Keratinocyte (primary cell): ENCODE measurements at regions not wholly inside any gene's neighbourhood (a gene's known extent, or its start where the extent isn't known, plus 50 kb on each side); places are given as distances from the start of the nearest gene placed in this dataset.

Experiments
- DNase-seq: peaks from one replicate; pipeline ENCODE4 v3.0.0-alpha.2; 2011; ENCODE audit warnings: low read depth, missing footprints, low spot score
- FAIRE-seq: peaks from 2 replicates; lab custom pipeline; 2011; peaks lifted over from hg19 to GRCh38; lab: Jason Lieb, UNC
- H2AFZ ChIP-seq: 2 replicates; pipeline ENCODE4 v1.6.0; 2012; ENCODE audit warnings: low read length, control low read depth, inconsistent platforms; ENCODE audit not compliant: control insufficient read depth
- H3K27ac ChIP-seq: 2 replicates; pipeline ENCODE4 v1.5.1; 2011; ENCODE audit warnings: low read length; ENCODE audit not compliant: control insufficient read depth, insufficient read depth
- H3K27me3 ChIP-seq: 3 replicates; pipeline ENCODE4 v1.6.0; 2011; ENCODE audit warnings: low read length; ENCODE audit not compliant: control insufficient read depth, insufficient read depth; ENCODE audit errors: extremely low read depth
- H3K36me3 ChIP-seq, 2 experiments: 2 replicates in 1 of 2; 3 replicates in 1 of 2; pipeline ENCODE4 v1.5.1; 2011; ENCODE audit warnings: low read length in 2 of 2, mild to moderate bottlenecking in 1 of 2; ENCODE audit not compliant: control insufficient read depth in 2 of 2, insufficient read depth in 2 of 2; ENCODE audit errors: extremely low read depth in 1 of 2
- H3K4me1 ChIP-seq: 3 replicates; pipeline ENCODE4 v1.5.1; 2011; ENCODE audit warnings: low read length; ENCODE audit not compliant: control insufficient read depth, insufficient read depth; ENCODE audit errors: extremely low read depth
- H3K4me2 ChIP-seq: 3 replicates; pipeline ENCODE4 v1.6.0; 2011; ENCODE audit warnings: low read depth, low read length; ENCODE audit not compliant: control insufficient read depth, insufficient read depth; ENCODE audit errors: extremely low read depth
- H3K4me3 ChIP-seq, 3 experiments: fragments of 200-600 bp in 1 of 3; sonication (generic) in 1 of 3; 2 replicates in 2 of 3; 3 replicates in 1 of 3; pipeline ENCODE4 v1.5.1; 2011 to 2016; ENCODE audit warnings: low read length in 3 of 3, mild to moderate bottlenecking in 3 of 3, control low read depth in 2 of 3, inconsistent platforms in 1 of 3, low read depth in 1 of 3, mixed read lengths in 1 of 3, mixed run types in 1 of 3, moderate library complexity in 1 of 3; ENCODE audit not compliant: control insufficient read depth in 2 of 3, insufficient read depth in 2 of 3; ENCODE audit errors: extremely low read depth in 1 of 3
- H3K79me2 ChIP-seq: 2 replicates; pipeline ENCODE4 v1.6.0; 2012; ENCODE audit warnings: low read length; ENCODE audit not compliant: control insufficient read depth, insufficient read depth
- H3K9ac ChIP-seq: 3 replicates; pipeline ENCODE4 v1.6.0; 2011; ENCODE audit warnings: low read length; ENCODE audit not compliant: control insufficient read depth, insufficient read depth; ENCODE audit errors: extremely low read depth
- H3K9me1 ChIP-seq: 3 replicates; pipeline ENCODE4 v1.6.0; 2011; ENCODE audit warnings: low read length; ENCODE audit not compliant: control insufficient read depth, insufficient read depth; ENCODE audit errors: extremely low read depth
- H3K9me3 ChIP-seq: 2 replicates; pipeline ENCODE4 v1.5.1; 2012; ENCODE audit warnings: low read depth, low read length; ENCODE audit not compliant: control insufficient read depth
- H4K20me1 ChIP-seq: 3 replicates; pipeline ENCODE4 v1.6.0; 2011; ENCODE audit warnings: low read length; ENCODE audit not compliant: control insufficient read depth, insufficient read depth; ENCODE audit errors: extremely low read depth
- CTCF ChIP-seq, 3 experiments: IDR thresholded peaks in 1 of 3; conservative IDR thresholded peaks in 1 of 3; optimal IDR thresholded peaks in 1 of 3; 2 replicates in 2 of 3; 3 replicates in 1 of 3; pipeline versions ENCODE3 to v1.5.1; 2011; ENCODE audit warnings: low read length in 3 of 3, mild to moderate bottlenecking in 3 of 3, moderate library complexity in 2 of 3, control low read depth in 1 of 3, inconsistent platforms in 1 of 3; ENCODE audit not compliant: insufficient read depth in 2 of 3; ENCODE audit errors: extremely low read depth in 1 of 3
- EZH2 ChIP-seq: IDR thresholded peaks from one replicate; pipeline ENCODE4 v1.6.1; 2012; ENCODE audit warnings: inconsistent platforms, mild to moderate bottlenecking, low read length, moderate library complexity
- dilution Hi-C: fragments of 300-500 bp; cut with MboI; formaldehyde crosslinking; loops from one replicate; pipeline ENCODE4 v1.7.0; 2020; ENCODE audit warnings: low sequenced_read_pairs; ENCODE audit not compliant: extremely low pct_ligation_motif_present

GRCh38 chr16:80062361-80063030 is 462.0 kb upstream of the MAF start:
- no peak for TF ChIP-seq EZH2
- TF ChIP-seq CTCF (optimal IDR thresholded peaks at IDR 0.05 in 1 of 3, IDR thresholded peaks at IDR 0.05 in 1 of 3, conservative IDR thresholded peaks at IDR 0.05 in 1 of 3; ENCODE audit: extremely low read depth in 1 of 3, insufficient read depth in 2 of 3, low read length in 3 of 3) = no peak
- Histone ChIP-seq H3K36me3 (no peaks in the 10 kb centered on the region), H3K27me3 (peaks cover 4% of the 10 kb centered on the region), H2AFZ (no peak overlapping the region), H3K27ac (no peak overlapping the region), H3K4me3 (no peak overlapping the region), H4K20me1 (no peaks in the 10 kb centered on the region), H3K79me2 (no peaks in the 10 kb centered on the region), H3K4me2 (no peak overlapping the region), H3K9ac (no peak overlapping the region), H3K4me1 (peaks cover 13% of the 10 kb centered on the region), H3K9me1 (no peaks in the 10 kb centered on the region), H3K9me3 (no peaks in the 10 kb centered on the region)
- dilution Hi-C loops = no loop called here
- no peak for DNase-seq
- no peak for FAIRE-seq

GRCh38 chr16:80060470-80060869 is 459.9 kb upstream of the MAF start:
- DNase-seq (no peak), FAIRE-seq (no peak)
- Histone ChIP-seq H3K9ac (no peak overlapping the region), H3K4me3 (no peak overlapping the region), H3K4me2 (no peak overlapping the region), H3K27ac (no peak overlapping the region), H3K36me3 (no peaks in the 10 kb centered on the region), H3K27me3 (no peaks in the 10 kb centered on the region), H3K4me1 (peaks cover 13% of the 10 kb centered on the region), H3K79me2 (no peaks in the 10 kb centered on the region), H3K9me3 (no peaks in the 10 kb centered on the region), H3K9me1 (no peaks in the 10 kb centered on the region), H2AFZ (no peak overlapping the region), H4K20me1 (no peaks in the 10 kb centered on the region)
- dilution Hi-C loops = no loop called here
- no peak for TF ChIP-seq CTCF (optimal IDR thresholded peaks at IDR 0.05 in 1 of 3, IDR thresholded peaks at IDR 0.05 in 1 of 3, conservative IDR thresholded peaks at IDR 0.05 in 1 of 3; ENCODE audit: extremely low read depth in 1 of 3, insufficient read depth in 2 of 3, low read length in 3 of 3)
- TF ChIP-seq EZH2 = no peak
